Midbrain (tissue), 1 donor: ENCODE measurements at regions not wholly inside any gene's neighbourhood (a gene's known extent, or its start where the extent isn't known, plus 50 kb on each side); places are given as distances from the start of the nearest gene placed in this dataset.
"Not testable (repeated sequence)": the region's sequence is repeated elsewhere in the genome, so short reads cannot be mapped to it uniquely, and the experiment has no call there.

Experiments used
- DNase-seq: peaks from one replicate; lab custom pipeline; 2025; lab: John Stamatoyannopoulos, UW

DNA sequence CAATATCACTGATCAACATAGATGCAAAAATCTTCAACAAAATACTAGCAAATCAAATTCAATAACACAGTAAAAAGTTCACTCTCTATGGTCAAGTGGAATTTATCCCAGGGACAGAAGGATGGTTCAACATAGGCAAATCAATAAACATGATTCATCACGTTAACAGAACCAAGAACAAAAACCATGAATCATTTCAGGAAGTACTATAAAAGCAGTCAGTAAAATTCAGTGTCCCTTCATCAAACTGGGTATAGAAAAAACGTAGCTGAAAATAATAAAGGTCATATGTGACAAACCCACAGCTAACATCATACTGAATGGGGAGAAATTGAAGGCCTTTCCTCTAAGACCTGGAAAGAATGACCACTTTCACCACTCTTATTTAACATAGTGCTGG lies 172.1 kb downstream of the POLR2M start:
- no peak for DNase-seq

DNA sequence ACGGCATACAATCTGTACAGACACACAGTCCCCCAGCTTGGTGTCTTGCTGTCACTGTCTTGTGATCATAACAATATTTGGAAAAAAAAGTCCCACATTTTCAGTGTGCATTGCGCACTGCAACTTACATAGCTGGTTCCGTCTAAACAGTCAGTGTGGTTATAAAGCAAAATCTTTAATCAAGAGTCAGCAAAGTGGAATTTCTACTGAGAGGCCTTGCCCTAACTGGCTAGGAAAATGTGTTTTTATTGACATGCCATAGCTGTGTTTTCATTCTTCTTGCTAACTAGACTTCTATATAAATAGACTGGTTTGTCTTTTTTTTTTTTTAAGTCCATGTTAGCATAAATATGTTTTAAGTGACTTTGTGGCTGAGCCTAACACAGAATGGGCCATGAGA lies 174.8 kb downstream of the POLR2M start:
- DNase-seq = no peak

DNA sequence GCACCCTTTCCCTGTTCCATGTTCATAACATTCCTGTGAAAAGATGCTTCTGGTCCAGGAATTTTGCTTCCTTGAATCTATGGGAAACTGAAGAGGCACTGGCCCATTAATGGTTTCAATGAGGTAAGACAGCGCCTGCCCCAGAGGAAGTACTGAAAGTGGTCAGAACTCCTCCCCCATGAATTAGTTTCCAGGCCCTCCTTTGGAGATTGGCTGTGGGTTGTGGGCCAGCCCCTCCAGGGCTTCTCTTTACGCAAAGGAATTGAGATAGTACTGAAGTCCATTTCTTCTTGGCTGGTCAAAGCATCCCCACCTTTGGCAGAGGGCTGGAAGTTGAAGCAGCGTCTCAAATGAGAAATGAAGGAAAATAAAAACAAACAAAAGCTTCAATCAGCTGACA lies 175.5 kb downstream of the POLR2M start:
- DNase-seq = no peak

DNA sequence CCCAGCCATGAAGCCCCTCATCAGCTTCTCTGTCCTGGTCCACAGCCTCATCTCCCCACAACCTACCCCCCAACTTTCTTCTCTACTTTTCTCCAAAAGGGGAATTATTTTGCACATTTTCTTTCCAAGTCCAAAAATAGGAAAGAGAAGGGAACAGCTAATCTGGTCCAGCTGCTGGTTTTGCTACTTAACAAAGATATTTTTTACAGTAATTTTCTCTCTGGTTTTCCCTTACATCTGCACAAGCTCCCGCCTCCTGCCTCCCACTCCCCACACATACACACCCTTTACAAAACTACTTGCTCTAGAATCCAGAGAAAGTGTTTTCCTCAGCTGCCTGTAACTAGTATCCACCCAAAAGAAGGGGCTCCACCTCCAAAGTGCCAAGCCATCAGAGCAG lies 177.2 kb downstream of the POLR2M start:
- DNase-seq = no peak

DNA sequence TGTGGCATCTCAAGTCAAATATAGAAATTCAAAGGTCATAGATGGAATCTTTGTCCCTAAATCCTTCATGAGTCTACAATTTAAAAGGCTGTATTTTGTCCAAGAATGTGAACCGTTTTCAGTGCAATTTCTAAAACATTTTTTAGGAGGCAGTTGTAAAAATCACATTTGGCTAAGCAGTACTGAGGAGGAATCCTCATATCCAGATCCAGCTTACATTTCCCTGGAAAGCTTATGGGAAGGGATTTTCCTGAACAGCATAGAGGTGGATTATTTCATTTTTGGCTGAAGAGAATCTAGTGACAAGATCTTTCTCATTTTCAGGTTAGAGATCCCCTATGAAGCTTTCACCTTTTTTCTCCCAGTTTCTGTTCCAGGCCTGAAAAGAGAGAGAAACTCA lies 178.4 kb downstream of the POLR2M start:
- no peak for DNase-seq

DNA sequence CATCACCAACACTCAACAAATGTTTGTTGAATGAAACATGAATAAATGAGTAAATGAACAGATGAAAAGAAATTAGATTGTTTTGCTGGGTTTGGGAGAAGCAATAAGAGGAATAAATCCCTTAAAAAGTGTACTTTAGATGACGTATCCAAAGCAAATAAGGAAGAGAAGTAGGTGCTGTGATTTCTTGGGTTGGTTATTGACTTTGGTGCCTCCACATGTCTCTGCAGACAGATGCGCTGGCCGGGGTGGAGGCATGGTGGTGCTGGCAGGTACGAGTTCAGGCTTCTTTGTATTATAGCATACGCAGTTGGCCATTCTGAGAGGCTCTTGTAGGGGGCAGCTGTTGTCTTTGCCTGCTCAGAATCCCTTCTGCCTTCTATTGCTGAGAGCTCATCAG lies 178.9 kb downstream of the POLR2M start:
- DNase-seq = no peak

DNA sequence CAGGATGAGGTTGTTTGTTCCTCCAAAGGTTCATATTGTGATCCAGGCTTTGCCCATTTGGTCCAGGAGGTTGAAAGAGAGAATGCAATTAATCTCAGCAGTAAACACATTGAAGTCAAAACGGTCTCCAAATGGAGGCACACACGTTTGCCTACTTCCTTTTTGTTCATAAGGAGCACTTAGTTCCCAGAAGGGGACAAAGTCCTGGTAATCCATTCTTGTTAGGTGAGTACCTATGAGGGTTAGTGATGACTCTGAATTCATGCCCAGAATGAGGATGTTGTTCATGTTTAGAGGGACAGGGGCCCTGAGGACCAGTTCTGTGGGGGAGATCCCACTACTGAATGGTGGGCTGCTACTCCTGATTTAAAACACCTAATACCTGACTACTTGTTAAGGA lies 177.7 kb downstream of the ALDH1A2 start:
- no peak for DNase-seq

DNA sequence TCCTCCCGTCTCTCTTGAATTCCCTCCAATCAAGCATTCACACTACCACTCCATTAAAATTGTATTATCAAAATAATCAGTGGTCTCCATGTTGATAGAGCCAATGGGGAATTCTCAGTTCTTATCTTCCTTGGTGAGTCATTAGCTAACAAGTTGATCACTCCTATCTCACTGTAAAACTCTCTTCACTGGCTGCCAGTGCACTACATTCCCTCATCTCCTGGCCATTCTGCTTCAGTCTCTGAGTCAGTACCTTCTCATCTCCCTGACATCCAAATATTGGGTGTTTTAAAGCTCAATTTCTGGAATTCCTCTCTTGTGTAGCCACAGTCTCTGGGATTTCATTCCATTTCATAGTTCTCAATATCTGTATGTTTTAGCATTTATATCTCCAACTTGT lies 175.2 kb downstream of the ALDH1A2 start:
- DNase-seq = no peak

DNA sequence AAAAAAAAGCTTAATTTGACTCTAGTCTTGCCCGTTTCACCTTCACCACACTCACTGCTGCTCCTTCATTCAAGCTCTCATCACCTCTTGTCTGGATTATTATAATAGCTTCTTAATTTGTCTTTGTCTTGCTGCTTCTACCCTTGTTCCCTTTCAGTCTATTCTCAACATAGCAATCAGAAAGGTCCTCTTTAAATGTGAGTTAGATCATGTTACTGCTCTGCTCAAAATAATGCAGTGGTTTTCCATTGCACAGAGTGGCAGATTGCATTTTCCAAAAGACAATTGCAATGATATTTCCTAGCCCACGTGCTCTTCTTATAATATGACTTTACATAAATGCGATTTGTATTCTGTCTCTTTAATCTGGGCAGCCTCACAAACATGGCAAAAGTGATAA lies 174.6 kb downstream of the ALDH1A2 start:
- DNase-seq = no peak

DNA sequence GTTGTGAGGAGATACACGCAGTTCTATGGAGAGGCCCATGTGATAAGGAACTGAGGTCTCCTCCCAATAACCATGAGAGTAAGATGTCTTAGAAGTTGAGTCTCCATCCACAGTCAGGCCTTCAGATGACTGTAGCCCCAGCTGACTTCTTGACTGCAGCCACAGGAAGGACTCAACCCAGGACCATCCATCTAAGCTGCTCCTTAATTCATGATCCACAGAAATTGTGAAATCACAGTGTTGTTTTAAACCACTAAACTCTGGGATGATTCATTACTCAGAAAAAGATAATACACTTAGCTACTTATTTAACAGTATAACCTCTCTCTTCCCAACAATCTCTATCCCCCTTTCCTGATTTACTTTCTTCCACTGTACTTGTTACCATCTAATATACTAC lies 173.3 kb downstream of the ALDH1A2 start:
- no peak for DNase-seq

DNA sequence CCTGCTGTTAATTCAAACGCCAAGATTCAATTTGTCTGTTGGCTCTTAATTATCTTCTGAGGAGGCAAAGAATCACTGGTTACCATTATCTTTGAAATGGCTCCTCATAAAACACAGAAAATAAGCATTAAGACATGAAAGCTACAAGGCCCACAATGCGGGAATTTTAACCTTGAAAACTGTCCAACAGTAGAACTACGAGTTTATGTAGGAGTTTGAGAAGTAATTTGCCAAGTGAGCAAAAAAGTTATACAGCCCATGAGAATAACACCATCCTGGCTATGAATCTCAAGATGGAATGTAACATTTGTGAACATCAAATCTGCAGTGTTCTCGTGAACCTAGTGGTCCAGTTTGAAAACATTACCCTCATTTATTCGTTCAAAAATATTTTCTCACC lies 172.5 kb downstream of the ALDH1A2 start:
- no peak for DNase-seq

DNA sequence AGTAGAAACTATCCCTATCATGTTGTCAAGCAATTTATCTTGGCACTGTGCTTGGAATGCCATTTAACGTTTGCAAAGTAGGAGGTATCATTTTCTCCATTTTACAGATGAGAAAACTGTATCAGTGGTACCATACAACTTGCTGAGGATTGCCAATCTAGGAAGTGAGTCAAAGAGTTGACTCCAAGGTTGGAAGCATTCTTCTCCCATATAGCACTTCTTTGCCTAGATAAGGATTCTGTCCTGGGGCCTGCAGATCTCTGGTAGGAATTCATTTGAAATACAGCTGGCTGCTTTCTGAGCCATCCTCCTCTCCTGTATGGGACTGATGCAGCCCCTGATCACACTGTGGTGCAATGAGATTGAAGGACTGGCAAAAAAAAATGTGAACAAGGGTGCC lies 170.2 kb downstream of the ALDH1A2 start:
- DNase-seq = no peak

DNA sequence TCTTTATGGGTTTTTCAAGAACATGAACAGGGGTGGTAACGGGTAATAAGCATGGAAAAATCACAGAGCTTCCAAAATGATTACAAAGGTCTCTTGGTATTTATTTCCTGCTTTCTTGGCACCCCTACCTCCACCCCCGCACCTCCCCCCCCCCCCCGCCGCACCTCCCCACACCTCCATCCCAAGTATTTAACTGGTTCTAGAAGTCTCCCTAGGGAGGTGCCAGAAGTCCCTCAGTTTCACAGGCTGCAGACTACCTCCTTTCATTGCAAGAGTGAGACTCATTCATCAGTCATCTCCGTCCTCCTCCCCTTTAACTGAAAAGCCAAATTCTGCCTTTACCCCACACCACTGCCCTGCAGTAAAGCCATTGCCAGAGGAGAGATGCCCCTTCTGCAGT lies 169.4 kb downstream of the ALDH1A2 start:
- no peak for DNase-seq

DNA sequence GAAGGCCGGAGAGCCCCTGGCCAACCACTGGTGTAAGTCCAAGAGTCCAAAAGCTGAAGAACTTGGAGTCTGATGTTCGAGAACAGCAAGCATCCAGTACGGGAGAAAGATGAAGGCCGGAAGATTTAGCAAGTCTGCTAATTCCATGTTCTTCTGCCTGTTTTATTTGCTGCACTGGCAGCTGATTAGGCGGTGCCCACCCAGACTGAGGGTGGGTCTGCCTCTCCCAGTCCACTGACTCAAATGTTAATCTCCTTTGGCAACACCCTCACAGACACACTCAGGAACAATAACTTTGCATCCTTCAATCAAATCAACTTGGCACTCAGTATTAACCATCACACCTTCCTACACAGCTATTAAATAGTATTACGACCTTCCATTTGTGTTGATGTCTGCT lies 168.6 kb downstream of the ALDH1A2 start:
- not testable (repeated sequence) for DNase-seq

DNA sequence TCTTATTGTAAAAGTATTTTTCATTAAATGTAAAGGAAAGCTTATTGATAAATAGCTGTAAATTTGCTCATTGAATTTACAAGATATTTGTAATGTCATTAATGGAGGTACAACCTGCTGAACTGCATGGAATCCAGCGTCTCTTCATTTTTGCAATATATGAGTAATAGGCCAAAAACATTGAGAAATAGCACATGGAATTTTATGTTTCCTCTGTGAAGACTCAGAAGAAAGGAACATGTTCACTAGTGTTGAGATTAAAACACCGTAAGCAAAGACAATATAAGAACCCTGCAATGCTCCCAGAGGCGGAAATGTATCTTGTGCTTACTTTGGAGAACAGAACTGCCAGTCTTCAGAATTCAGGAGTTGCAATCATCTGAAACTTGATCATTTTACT lies 167.6 kb downstream of the ALDH1A2 start:
- DNase-seq = no peak

DNA sequence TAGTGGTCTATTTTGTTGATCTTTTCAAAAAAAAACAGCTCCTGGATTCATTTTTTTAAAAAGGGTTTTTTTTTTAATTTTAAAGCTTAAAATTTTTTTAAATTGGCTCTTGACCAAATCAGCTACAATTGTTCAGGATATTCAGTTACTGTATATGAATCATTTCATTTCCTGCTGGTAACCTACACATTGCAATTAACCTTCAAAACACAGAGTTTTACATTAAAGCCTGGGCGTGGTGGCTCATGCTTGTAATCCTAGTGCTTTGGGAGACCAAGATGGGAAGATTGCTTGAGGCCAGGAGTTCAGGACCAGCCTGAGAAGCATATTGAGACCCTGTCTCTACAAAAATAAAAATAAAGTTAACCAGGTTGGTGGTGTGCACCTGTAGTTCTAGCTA lies 163.4 kb downstream of the ALDH1A2 start:
- no peak for DNase-seq
